ENCODE measurements at regions not wholly inside any gene's neighbourhood (a gene's known extent, or its start where the extent isn't known, plus 50 kb on each side); places are given as distances from the start of the nearest gene placed in this dataset.

DNA sequence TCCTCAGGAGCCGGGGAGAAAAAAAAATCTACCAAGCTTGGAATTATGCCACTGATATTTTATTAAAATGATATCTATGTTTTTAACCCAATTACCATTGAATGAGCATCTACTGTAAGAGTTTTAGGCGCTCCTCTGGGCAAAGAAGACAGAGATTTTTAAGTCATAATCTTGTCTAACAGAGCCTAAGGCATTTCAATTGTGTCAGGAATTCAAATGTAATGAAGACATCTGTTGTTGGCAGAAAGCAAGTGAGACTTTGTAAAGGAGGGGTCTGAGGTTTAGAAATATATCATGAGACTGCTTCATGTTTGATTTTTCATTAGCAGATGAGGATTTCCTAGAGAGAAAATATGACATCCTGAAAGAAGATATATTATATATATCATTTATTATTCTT lies 1158.1 kb downstream of the FSTL5 start:
- TF ChIP-seq, protein P1, sequence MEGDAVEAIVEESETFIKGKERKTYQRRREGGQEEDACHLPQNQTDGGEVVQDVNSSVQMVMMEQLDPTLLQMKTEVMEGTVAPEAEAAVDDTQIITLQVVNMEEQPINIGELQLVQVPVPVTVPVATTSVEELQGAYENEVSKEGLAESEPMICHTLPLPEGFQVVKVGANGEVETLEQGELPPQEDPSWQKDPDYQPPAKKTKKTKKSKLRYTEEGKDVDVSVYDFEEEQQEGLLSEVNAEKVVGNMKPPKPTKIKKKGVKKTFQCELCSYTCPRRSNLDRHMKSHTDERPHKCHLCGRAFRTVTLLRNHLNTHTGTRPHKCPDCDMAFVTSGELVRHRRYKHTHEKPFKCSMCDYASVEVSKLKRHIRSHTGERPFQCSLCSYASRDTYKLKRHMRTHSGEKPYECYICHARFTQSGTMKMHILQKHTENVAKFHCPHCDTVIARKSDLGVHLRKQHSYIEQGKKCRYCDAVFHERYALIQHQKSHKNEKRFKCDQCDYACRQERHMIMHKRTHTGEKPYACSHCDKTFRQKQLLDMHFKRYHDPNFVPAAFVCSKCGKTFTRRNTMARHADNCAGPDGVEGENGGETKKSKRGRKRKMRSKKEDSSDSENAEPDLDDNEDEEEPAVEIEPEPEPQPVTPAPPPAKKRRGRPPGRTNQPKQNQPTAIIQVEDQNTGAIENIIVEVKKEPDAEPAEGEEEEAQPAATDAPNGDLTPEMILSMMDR (IDR thresholded peaks at IDR 0.05), result no peak
- no peak for TF ChIP-seq ZFX (IDR thresholded peaks at IDR 0.05; ENCODE audit: borderline replicate concordance)

All from 22Rv1 (cell line).